HG03442 (cell line): ENCODE measurements at regions not wholly inside any gene's neighbourhood (a gene's known extent, or its start where the extent isn't known, plus 50 kb on each side); places are given as distances from the start of the nearest gene placed in this dataset.

Source experiments
- ATAC-seq: cut with Tn5 transposase; IDR thresholded peaks from one replicate; pipeline ENCODE4 v1.9.1; 2021; ENCODE audit warnings: mild to moderate bottlenecking, moderate library complexity; ENCODE audit not compliant: unreplicated experiment

DNA sequence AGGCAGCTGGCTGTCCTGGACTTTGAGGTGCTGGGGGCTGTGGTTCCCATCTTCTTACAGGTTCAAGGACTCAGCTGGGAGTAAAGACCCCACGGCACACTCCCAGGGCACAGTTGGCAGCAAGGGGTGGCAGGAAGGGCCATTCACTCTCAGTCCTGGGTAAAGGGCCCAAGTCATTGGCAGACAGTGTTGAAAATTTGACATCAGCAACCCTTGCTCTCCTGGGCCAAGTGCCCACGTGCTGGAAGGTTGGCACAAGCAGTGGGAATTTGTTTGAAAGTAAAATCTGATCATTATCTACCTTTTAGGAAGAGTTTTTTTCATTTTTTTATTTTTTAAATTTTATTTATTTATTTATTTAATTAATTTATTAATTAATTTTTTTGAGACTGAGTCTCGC lies 241.6 kb upstream of the MKI67 start:
- ATAC-seq = no peak

DNA sequence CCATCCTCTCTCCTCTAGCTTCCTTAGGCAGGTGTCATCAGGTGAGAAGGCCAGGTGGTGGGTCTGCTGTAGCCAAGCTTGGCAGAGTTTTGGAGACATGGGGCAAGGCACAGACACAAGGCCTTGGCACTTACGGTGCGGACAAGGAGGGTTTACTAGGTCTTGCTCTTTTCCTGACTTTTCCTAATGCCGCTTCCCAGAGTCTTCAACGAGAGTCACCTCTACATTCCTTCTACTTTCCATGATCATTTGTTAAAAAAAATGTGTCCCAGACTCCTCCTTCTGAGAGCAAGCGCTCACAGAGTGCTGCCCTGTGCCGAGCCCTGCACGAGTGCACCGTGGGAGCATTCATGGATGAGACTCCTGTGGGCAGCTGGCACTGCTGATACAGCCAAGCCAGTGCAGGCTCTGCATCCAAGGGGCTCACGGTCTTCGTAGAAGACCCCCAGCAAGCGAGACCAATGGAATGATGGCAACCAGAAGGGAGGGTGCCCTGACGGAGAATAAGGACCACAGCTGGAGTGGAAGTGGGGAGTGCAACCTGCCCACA lies 243.0 kb upstream of the MKI67 start:
- ATAC-seq = no peak

DNA sequence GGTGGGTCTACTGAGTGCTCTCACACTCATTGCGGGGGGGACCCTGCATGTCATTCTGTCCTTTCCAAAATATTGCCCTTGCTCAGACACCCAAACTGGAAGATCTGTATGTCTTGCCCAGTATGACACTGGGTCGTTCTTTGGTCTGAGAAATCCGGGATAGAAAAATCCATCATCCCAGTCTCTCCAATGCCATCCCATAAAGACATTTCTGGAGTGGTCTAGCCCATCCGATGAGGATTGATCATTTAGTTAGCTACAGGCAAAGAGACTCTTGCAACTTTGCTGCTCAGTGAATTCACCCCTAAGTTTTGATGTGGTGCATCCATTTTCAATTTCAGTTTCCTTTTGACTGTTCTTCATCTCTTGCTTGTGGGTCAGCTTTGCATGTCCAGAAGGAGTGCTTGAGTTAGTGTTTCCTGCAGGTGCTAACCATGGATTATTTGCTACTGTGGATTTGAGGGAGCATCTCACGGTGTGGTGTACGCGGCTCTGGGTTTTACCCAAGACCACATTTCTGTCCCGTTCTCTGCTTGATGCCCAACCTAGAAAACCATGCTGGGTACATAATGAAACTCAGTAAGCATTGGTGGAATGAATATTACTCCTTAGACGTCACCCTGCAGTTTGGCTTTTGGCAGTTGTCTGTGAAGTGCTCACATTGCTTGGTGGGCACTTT lies 247.0 kb upstream of the MKI67 start:
- ATAC-seq = peak; percentile 99

DNA sequence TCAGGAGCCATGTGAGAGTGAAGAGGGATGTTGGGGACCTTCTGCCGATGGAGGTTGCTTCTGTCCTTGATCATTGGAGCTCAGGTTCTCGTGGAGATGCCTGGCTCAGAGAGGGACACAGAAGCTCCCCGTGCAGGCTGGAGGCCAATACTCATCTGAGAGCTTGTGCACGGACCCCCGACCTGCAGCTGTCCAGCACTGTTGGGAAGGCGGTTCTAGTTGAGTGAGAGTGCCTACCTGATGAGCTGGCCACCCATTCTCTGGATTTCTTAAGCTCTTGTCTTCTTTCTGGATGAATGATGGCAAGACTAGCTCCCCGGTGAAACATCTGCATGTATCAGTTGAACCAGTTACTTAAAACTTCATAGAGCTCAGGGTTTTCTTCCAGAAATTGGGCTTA lies 247.6 kb upstream of the MKI67 start:
- no peak for ATAC-seq

DNA sequence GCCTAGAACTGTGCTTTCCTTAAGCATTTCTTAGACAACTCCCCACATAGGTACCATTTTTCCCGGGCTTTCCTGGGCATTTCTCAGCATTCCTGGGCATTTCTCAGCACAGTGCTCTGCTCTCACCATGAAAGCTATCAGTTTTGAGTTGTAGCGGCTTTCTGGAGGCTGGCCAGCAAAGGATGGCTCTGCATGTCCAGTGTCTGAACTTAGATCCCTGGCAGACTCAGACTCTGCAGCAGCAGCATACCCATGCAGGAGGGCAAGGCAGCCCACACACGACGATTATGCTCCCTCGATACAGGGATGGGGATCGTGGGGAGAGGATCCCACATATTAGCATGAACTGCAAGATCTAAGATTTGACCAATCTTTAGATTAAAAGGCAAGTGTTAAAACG lies 248.9 kb upstream of the MKI67 start:
- ATAC-seq = no peak

DNA sequence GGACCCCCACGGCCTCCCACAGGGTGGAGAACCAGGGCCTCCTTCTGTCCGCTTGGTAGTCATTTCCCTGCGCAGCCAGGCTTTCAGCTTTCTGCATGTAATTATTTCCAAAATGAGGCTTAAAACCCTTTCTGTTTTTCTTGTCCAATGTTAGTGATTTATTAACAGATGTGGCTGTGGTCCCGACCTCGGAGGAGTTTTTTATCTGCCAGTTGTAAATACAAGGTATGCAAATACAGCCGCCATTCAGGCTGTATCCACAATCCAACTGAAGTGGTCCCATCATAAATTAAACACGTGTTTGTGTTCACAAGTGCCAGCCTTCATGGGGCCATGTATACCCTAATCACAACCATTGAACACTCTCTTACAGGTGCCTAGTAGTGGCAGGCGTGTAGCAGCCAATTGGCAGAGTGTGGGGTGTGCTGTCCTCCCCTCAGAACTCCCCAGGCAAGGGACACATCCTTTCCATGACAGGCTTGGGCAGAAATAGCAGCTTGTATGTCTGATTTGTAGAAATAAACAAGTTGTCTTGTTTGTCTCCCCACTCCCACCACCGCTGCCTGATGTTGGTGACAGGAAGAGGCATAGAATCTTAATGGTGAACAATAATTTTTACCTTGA lies 251.3 kb upstream of the MKI67 start:
- ATAC-seq = no peak

DNA sequence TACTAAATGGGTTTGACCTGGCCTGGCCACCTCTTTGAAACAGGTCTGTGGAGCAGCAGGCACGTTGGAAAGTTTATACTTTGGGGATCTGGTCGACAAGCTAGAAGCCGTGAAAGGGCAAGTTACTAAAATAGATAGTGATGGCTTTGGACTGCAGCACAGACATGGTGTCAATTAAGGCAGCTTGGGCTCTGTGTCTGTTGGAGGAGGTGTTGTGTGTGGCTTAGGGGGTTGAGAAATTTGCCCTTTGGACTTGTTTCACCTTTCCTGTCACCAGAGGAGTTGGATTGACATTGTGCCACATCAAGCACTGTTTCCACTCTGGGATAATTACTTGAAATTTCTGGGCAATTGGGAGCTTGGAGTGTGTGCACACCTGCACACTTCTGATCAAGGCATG lies 251.8 kb upstream of the MKI67 start:
- no peak for ATAC-seq

DNA sequence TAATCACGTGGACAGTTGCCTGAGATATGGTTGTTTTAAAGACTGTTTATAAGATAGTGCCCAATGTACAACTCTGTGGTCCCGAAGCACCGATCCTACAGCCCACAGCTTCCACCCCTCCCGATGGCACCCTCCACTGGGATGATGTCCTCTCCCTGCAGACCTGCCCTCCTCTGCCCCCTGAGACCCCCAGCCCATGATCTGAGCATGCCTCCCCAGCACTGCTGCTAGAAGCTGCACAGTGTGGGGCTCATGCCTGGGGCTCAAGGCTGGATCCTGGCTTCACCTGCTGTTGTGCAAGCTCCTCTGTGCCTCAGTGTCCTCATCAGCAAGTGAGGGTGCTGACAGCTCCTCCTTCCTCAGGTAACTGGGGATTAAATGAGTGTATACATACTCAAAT lies 254.7 kb upstream of the MKI67 start:
- ATAC-seq = no peak

DNA sequence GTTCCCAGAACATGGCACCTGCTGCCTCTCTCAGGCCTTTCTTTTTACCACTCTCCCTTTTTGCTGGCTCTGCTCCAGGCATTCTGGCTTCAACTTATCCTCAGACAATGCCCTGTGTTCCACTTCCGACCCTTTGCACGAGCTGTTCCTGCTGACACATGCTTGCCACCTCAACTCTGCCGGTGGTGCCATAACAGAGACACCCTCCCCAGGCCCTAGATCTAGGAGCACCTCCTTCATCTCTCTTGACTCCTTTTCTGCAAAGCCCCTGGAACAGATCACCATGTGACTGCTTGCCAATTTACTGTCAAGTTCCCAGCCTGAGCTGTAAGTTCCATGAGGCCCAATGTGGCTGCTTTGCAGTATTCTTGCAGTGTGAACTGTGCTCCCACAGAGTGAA lies 256.0 kb upstream of the MKI67 start:
- no peak for ATAC-seq

DNA sequence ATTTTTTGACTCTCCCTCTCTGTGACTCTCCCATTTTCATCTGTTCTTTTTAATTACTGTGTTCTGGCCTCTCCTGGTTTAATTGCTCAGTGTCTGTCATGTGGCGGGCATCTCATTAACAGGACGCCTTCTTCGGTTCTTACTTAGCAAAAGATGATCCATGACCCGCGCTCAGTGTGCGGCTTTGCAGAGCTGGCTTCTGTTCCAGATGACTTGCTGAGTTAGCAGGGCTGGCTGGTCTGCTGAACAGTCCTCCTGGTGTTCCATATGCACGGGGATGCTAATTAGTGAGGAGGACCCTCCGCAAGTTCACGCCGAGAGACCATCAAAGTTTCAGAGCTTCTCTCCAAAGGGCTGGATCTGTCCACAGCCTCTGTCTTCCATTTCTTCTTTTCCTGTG lies 258.6 kb upstream of the MKI67 start:
- ATAC-seq = no peak

DNA sequence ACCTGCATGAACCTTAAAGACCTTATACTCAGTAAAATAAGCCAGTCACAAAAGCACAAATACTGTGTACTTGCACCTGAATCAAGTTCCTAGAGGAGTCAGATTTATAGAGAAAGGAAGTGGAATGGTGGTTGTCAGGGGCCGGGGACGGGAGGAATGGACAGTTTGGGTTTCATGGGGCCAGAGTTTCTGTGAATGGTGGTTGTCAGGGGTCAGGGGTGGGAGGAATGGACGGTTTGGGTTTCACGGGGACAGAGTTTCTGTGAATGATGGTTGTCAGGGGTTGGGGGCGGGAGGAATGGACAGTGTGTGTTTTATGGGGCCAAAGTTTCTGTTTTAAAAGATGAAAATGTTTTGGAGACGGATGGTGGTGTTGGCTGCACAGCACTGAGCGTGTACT lies 260.0 kb upstream of the MKI67 start:
- ATAC-seq = no peak

DNA sequence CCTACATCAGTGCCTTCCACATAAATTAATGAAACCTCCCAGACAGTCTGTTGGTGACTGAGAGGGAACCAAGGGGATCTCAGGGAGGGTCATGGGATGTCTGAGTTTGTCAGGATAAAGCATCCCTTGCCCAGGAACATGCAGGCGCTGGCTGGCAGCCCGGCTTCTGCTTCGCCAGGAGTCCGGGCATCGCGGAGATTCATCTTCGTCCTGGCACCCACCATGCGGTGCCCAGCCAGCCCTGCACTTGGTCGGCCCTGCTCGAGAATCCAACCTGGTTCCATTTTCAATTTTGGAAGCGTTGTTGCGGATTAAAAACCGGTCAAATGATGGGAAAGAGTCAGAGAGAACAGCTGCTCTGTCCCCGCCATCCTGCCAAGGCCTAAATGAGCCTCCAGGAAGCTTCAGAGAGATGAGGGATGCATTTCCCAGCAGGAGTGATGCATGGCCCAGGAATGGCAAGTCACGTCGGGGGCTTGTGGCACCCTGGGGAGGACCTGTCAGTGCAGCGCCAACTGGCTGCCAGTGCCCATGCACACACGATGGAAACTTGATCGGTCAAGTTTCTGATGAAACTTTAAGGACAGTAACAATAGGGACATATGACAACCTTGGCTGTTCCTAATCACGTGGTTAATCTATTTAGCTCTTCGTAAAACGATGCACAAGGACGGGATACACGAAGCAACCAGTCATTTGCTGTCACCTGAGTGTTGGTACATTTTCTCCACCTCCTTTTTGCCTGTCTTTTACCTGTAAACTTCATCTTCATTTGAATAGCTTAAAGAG lies 260.8 kb upstream of the MKI67 start:
- no peak for ATAC-seq

DNA sequence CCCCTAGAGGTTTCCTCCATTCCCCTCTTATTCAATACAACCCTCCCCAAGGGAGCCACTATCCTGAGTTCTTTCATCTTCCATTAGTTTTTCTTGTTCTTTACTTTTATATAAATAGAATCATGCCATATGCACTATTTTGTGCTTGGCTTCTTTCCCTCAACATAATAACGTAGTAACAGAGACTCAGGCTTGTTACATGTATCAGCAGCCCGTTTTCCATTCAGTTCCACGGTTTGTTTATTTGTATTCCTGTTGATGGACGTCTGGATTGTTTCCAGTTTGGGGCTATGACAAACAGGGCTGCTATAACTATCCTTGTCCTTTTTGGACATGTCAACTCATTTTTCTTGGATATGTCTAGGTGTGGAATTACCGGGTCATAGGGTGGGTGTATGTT lies 264.4 kb upstream of the MKI67 start:
- no peak for ATAC-seq

DNA sequence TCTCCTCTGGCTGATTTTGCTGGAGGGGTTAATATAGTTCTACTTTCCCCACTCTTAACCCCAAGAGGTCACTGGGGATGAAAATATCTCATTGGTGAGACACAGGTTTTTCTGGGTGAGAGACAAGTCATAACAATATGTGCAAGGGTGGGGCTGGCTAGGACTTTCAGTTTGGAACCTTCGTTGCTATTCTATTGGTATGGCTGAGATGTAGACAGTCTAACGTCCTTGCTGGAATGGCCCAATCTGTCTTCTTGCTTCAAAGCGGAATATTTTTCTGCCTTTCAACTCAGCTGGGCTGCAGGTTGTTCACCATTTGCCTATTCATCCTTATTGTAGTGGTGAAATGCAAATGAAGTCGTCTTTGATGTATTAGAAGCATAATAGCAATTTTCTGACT lies 267.3 kb upstream of the MKI67 start:
- no peak for ATAC-seq

DNA sequence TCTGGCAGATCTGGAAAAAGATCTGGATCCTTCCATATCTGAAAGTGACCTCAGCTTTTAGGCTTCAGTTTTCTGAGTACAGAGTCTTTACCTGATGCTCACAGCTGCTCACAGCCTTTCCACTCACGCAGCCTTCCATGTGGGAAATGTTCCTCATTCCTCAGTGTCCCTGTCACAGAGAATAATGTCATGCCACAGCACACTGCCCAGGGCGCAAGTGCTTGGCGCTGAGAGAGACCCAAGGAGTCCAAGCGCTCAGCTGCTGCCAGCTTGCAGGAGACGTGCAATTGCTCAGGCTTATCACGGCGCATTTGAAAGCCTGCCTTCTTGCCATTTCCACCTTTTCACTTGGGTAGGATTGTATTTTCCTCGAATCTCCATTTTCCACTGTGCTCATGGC lies 271.9 kb upstream of the MKI67 start:
- ATAC-seq = no peak

DNA sequence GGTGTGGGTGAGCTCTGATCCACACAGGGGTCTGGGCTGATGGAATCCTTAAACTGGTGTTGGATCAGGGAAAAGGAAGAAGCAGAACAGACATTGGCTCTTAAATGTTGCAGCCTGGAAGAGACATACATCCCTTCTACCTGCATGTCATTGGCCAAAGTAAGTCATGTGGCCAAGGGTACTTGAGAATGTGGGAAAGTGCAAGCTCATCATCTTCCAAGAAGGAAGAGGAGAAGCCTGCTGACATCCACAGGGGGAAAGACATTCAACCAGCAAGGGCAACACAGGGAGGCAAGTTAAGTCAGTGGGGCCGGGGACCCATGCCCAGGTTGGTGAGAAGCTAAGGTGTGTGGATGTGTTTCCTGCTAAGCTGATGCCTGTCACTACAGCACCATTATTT lies 272.8 kb upstream of the MKI67 start:
- ATAC-seq = no peak

DNA sequence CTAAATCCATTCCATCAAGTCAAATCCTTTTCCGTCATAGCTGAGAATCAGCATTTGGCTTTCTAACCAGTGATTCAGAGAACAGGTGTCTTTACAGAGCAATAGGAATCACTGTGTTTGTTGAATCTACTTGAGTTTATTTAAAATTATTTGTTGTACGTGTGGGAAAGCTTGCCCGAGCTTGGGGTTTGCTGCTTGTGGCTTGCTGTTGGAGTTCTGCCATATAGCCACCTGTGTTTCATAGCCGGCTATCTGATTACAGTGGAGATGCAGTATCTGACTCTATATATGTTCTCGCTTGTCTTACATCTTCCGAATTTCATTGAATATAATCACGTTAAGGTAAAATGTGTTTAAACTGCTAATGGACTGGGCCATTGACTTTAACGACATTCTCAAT lies 274.3 kb upstream of the MKI67 start:
- ATAC-seq = no peak

DNA sequence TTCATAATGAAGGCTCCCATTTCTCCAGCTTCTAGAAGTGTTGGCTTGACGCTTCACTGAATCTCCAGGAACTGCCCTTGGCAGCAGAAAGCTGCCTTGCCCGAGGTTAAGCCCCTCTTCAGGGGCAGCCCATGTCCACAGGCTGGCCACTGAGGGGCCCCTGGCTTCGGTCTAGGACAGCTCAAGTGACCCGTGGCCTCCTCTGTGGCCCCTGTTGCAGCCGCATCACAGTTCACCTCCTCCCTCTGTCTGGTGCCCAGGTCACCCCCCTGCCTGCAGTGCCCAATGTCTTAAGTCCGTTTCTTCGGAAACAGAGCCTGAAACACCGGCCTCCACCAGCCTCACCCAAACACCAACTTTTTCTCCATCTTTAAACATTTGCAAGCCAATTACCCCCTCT lies 279.2 kb upstream of the MKI67 start:
- ATAC-seq = no peak

DNA sequence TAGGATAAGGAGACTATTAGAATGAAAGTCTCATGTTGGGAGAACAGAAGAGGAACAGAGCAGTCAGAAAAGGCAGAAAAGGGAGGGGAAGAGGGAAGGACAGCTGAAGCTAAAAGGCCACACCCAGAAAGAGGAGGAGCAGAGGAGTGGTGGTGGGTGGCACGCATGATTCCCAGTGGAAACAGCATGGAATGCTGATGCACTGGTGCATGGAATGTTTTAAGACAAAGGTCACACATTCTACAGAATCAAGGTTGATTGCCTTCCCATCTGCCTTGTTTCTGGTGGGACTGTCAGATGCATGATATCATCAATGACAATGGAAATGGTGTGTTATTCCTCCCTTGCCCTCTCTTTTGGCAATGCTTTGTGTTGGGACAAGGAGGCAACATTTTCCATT lies 285.4 kb upstream of the MKI67 start:
- no peak for ATAC-seq

DNA sequence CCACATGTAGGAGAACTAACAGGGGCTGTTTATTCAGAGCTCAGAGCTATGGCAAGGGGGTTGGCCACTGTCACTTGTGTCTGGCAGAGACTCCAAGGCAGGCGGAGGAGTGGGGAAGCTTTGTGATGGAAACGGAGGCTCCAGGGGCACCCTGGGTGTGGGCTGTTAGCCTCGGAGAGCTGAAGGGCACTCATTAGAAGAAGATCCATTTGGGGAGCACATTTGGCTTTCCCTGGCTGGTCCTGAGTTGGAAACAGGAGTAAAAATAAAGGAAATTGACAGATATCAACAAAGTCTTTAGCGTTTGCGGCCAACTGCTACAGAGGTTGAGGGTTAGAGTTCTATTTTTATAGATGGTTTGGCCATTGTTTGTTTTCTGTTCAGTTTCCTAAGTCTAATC lies 288.3 kb upstream of the MKI67 start:
- ATAC-seq = no peak

DNA sequence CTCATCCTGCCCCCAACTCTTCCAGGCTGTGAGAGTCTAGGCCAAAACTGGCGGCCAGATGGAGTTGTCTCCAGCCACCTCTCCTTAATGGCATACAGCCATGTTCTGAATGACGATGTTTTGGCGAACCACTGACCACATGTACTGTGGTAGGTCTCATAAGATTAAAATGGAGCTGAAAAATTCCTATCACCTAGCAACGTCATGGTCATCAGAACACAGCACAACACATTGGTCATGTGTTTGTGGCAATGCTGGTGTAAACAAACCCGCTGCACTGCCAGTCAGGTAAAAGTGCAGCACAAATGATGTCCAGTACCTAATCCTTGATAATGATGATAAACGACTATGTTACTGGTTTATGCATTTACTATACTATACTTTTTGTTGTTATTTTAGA lies 290.0 kb upstream of the MKI67 start:
- no peak for ATAC-seq

DNA sequence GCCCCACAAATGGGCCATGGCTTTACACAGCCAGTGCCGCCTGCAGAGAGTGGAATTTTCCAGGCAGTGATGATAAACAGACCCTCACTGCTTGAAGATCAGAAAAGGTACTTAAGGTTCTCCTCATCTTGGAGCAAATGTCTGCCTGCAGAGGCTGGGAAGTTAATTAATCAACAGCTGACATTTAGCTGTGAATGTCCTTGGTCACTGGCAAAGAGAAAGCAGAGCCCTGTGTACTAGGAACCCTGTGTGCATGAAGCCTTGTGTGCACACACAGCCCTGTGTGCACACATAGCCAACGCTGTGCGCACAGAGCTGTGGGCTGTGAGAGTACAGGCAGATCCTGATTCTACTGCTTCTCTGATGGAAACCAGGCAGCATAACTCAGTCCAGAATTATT lies 291.6 kb upstream of the MKI67 start:
- no peak for ATAC-seq
